Suppressor macrophage treated with lipopolysaccharide for 1 hour (primary cell): ENCODE measurements at regions not wholly inside any gene's neighbourhood (a gene's known extent, or its start where the extent isn't known, plus 50 kb on each side); places are given as distances from the start of the nearest gene placed in this dataset.
"Not testable (repeated sequence)": the region's sequence is repeated elsewhere in the genome, so short reads cannot be mapped to it uniquely, and the experiment has no call there.

Experiments used
- DNase-seq, 3 donors: peaks; one replicate each; pipeline ENCODE4 v3.0.0-alpha.2; 2020 to 2022

- no peak for DNase-seq
Observed at GRCh38 chr5:116861097-116861496, 286.5 kb upstream of the SEMA6A start.

DNA sequence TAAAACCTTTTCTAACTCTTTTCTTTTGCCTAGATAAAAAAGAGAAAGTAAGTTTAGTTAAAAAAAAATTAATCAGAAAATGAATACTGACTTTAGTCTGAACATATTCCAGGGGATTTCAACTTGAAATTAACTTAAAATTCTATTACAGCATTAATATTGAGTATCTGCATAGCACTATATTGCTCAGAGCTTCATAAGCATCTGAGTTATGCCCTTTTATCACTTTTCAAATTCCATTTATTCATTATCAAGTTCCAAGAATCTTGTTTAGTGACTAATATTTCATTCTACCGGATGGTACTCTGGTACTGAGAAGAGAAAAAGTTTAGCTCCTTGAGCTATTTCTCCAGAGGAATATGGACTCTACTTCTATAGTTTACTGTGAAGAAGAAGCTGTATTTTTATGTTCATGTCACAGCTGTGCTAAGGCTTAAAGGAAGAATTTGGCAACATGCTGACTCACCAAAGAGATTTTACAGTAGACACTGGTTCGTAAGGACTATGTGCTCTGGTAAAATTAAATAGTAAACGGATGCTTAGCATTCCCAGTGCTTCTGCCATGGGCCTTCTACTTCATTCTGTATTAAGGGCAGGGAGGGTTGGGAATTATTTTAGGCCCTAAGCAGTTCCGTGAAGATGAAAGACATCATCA lies 285.2 kb upstream of the SEMA6A start:
- no peak for DNase-seq

DNA sequence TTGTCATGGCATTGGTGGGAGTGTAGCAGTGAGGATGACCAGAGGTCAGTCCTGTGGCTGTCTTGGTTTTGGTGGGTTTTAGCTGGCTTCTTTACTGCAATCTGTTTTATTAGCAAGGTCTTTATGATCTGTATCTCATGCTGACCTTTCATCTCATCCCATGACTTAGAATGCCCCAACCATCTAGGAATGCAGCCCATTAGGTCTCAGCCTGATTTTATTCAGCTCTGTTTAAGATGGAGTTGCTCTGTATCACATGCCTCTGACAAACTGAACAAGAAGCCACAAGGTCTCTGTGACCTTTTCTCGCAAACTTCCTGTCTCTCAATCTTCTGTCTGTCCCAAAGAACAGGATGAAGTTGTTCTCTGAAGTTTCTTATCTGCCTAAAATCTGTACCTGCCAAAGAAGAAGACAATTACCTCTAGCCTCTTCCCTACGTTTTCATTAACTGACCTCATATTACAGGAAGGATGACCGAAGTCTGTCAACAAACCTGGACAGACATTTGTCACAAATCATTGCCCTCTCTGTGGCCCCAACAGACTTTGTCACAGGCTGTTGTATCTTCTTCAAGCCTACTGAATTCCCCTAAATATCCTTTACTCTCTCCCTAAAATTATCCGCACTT lies 284.2 kb upstream of the SEMA6A start:
- DNase-seq = no peak

DNA sequence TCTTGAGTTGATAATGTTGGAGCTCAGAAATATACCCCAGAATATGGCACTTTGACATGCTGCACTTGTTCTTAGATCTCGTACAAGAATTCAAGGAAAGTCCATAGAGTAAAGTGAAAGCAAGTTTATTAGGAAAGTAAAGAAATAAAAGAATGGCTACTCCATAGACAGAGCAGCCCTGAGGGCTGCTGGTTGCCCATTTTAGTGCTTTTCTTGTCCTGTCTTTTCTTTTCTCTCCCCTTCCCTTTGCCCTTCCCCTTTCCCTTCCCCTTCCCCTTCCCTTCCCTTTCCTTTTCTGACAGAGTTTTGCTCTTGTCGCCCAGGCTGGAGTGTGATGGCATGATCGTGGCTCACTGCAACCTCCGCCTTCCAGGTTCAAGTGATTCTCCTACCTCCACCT lies 283.4 kb upstream of the SEMA6A start:
- DNase-seq = not testable (repeated sequence)

DNA sequence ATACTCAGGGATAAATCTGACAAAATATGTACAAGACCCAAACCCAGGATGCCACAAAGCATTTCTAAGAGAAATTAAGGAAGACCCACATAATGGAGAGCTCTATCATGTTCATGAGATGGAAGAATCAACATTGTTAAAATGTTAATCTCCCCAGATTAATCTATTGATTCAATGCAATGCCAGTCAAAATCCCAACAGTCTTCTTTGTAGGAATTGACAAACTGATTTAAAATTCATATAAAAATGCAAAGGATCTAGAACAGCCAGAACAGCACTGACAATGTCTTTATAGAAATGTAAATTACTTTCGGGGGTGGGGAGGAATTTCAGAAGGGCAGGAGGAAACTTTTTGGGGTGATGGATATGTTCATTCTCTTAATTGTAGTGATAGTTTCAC lies 281.6 kb upstream of the SEMA6A start:
- DNase-seq = no peak

DNA sequence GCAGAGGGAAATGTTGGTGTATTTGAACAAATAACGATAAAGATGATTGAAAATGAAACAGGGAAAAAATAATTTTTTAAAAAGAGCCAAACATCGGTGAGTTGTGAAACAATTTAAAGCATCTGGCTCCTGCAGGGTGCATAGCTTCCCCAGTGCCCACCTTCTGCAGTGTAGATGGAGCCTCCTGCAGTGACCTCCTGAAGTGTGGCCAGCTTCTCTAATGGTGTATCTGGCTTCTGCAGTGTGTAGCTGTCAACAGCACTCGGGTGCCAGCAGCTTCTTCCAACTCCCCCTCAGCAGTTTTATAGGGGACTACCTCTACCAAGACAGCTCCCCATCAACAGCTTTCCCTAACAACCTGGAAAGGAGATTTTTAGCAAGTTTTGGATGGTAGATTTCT lies 279.4 kb upstream of the SEMA6A start:
- DNase-seq = no peak

DNA sequence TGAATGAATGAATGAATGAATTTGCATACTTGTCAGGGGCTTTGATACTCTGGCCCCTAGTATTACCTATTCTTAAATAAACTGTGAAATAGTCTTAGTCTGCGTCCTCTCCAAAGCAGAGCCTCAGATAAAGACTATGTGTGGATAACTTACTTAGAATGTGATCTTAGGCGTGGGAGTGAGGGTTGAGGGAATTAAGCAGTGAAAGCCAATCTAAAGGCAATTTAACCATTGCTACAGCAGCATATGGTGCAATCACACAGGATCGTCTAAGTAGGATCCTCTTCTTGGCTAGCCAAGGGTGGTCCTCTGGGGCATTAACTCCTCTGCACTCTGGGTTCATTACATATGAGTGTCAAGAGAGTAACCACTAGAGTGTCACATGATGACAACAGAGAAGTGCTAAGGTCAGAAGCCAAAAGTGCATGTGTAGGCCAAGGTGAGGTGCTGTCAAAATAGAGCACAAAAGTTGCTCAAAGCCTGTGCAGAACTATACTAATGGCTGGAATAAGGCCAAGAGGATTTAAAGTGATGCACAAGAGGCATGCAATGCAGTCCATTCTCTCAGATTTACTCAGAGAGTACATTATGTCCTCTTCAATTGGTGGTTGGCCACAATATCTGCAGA lies 274.4 kb upstream of the SEMA6A start:
- DNase-seq = no peak

- DNase-seq = no peak
Observed at GRCh38 chr5:116847960-116848359, 273.3 kb upstream of the SEMA6A start.

DNA sequence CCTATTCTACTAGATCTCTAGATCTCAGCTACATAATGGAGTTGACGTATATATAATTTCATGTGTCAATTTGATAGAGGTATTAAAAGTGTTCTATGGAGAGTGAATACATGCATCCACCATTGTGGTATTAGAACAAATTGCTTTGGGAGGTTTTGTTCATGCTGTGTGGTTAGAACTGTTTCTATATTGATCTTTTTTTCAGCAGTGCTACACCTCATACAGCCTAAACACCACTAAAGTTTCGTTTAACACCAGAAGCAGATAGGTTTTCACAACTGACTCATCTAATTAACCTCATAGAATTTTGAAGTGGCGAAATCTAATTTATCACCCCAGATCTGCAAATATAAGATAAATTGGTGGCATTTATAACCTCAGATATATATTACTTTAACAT lies 269.4 kb upstream of the SEMA6A start:
- DNase-seq = no peak

GRCh38 chr5:116842514-116842961 lies 267.9 kb upstream of the SEMA6A start:
- DNase-seq = no peak

DNA sequence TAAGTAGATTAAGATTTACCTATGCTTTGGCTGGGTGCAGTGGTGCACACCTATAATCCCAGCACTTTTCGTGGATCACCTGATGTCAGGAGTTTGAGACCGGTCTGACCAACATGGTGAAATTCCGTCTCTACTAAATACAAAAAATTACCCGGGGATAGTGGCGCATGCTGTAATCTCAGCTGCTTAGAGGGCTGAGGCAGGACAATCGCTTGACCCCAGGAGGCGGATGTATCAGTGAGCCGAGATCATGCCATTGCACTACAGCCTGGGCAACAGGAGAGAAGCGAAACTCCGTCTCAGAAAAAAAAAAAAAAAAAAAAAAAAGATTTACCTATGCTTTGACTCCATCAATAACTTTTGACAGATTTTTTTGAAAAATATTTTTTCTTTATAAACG lies 267.1 kb upstream of the SEMA6A start:
- no peak for DNase-seq

DNA sequence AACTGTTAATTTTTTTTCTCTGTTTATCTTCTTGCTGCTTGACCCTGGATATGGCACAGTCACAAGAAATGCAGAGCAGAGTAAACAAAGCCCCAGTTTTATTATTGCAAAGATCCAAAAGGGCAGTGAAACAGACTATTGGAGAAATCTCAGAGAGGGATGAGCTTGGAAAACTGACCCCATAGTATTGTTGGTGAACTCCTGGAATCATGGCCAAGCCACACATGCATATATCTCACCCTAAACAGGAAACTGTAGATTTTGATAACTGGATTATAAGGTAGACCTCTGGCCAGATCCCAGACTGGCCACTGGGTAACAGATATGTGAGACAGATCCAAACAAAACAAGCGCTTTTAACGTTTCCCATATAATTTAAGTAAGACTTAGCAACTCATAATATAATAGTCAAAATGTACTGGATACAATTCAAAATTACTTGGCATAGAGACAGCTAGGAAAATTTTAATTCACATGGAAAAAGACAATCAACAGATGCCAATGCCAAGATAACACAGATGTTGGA lies 263.5 kb upstream of the SEMA6A start:
- no peak for DNase-seq

DNA sequence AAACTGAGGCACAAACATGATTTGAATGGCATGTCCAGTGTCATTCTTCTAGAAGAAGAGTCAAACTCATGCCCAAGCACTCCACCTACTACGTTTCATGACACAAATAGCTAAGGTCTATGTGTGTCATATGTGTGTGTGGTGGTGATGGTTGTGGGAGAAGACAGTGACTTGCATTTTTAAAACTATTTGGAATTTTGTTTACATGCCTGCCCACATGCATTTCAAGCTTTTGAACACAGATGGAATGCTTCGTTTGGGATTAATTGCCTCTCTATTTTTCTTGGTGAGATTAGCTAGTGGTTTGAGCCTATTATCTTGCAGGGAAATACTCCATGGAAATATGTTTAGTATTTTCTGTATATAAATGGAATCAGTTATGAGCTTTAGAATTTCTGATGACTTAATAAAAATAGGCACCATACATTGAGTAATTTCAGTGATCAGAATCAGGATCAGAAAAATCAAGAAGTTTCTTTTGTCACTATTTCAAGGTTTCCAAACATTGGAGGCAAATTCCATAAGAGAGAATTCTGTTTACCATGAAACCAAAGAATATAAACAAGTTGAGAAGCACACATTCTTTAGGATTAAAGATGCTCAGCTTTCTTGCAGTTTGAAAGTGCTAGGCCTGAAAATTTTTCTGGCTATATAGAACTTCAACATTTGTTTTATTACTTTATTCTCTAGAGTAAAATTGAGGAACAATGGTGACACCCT lies 260.3 kb upstream of the SEMA6A start:
- DNase-seq = no peak

DNA sequence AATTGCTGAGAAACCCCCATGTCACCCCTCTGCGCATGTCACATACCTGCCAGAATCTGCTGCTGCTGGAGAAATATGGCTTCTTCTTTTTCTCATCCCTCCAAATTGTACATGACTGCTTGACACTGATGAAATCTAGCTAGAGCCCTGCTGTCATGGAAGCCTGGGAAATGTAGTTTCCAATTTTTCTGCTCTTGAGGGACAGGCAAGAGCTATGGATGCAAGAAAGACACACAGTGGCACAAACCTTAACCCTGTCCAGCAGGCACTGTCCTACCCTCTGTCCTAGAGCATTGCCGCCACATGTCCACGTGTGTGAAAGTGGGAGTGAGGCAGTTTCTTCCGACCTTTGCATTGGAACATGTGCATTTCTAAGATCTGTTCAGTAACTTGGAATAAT lies 255.5 kb upstream of the SEMA6A start:
- DNase-seq = no peak

DNA sequence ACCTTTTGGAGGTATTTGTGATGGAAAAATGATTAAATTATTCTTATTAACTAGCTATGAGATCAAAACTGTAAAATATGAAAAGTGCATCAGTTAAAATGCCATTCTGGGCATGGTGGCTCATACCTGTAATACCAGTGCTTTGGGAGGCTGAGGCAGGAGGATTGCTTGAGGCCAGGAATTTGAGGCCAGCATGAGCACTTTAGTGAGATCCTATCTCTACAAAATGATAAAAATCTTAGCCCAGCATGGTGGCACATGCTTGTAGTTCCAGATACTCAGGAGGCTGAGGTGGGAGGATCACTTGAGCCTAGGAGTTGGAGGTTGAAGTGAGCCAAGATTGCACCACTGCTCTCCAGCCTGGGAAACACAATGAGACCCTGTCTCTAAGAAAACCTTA lies 252.5 kb upstream of the SEMA6A start:
- no peak for DNase-seq

DNA sequence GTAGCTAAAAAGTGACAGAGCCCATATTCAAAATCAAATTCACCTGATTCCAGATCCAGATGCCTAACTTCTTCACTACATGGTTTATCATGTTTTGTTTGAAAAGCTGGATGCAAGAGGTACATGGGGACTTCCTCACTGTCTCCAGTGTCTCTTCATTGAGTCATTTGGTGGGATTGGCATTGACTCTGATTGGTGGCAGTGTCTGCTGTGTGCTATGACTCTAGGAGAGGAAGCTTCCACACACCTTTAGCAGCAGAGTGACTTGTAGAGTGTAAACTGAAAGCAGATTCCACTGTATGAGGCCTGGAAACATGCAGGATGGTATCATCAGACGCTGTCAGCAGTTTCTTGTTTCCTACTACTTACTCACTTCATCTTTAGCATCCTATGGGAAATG lies 250.9 kb upstream of the SEMA6A start:
- DNase-seq = no peak

DNA sequence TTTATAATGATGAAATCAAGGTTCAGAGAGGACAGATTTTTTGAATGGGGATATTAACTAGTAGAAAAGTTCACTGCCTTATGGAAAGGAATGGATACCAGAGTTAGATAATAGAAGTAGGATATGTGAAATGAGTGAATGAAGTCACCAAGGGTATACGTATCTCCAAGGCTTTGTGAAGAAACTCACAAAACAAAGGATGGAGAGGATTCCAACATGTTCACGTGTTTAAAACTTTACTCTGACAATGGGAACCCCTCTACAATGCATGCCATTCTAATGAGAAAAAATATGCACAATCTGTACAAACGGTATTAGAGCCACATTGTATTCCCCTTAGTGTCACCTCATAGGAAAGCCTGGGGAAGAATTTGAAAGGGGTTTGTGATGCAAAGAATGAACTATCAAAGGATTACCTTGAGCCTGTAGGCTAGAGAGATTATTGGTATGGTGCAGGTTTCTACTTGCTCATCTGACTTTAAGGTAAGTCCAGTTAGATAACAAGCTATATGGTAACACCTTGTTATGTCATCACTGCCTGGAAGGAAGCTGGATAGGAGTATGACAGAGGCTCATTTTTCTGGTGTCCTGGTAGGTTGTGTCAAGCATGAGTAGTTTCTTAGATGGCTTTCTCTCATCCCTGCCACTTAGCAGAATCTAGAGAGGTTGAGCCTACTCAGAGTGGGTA lies 250.3 kb upstream of the SEMA6A start:
- no peak for DNase-seq

GRCh38 chr5:116814626-116815385 lies 240.2 kb upstream of the SEMA6A start:
- DNase-seq = no peak

- DNase-seq = no peak
Observed at GRCh38 chr5:116813906-116814305, 239.3 kb upstream of the SEMA6A start.

DNA sequence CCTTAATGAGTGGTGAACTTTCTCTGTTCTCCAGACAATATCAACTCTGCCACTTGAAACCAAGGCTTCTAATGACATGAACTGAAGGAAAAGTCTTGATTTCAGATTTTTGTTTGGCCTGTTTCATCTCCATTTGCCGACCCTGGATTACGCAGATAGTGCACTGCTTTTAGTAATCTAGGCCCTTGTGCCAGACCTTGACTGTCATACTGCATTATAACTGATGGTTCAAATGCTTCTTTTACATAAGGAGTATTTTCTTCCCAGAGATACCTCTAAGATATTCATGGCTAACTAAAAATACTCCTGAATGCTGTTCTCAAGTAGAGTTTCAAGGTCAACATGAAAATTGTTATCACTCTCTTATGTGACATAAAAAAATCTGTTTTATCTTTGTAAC lies 238.7 kb upstream of the SEMA6A start:
- DNase-seq = no peak

DNA sequence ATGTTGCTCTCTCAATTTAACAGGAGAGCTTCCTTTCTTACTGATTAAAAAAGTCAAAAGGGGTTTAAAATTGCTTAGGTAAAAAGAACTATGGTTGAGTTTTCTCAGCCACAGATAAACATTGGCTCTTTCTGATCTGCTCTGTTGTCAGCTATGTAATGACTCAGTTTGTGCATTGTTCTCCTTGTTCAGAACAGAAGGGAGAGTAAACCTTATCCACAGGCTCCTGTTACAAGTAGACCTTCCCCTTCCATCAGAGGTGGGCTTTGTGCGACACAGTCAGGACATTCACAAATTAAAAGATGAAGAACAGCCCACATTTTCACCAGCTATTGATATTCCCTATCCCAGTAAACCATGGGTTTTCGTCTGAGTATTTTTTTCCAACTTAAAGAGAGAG lies 236.3 kb upstream of the SEMA6A start:
- DNase-seq = no peak

DNA sequence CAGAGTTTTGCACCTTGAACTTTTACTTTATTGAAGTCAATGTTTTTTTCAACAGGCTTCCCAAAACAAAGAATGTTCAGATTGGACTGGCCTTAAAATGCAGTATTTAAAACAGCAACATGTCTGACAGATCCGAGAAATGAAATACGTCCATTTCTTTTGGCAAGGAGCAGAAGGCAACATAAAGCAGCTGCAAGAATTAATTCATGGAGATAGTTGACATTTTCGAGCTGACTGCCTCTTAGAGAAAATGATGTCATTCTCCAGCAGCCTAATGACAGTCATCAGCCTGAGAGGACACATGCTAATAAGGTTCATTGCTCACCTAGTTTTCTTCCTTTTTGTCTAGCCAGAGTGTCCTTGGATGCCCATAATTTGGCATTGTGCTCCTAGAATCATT lies 232.2 kb upstream of the SEMA6A start:
- DNase-seq = no peak
